LHCN-M2 (cell line): ENCODE measurements at regions not wholly inside any gene's neighbourhood (a gene's known extent, or its start where the extent isn't known, plus 50 kb on each side); places are given as distances from the start of the nearest gene placed in this dataset.

Source experiments
- DNase-seq: peaks from one replicate; pipeline ENCODE4 v3.0.0-alpha.2; 2012; ENCODE audit warnings: low read depth

DNA sequence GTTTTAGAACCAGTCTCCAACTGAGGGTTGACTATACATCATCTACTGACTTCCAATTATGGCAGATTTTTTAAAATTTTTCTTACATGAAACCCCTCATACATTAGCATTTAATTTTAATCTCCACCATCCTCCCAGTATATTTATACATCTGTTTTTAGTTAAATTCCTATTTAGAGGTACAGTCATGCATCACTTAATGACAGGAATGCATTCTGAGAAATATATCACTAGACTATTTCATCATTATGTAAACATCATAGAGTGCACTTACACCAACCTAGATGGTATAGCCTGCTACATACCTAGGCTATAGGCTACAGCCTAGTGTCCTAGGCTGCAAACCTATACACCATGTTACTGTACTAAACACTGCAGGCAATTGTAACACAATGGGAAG, 316.7 kb upstream of the MARCKS start:
- no peak for DNase-seq

GRCh38 chr6:113551168-113551567, 306.0 kb upstream of the MARCKS start:
- no peak for DNase-seq

- DNase-seq, result no peak
Measured at GRCh38 chr6:113556775-113557174, 300.4 kb upstream of the MARCKS start.

- DNase-seq, result no peak
Measured at GRCh38 chr6:113558431-113558830, 298.7 kb upstream of the MARCKS start.

- peak; percentile 70 for DNase-seq
Measured at GRCh38 chr6:113558966-113559365, 298.2 kb upstream of the MARCKS start.

- no peak for DNase-seq
Measured at GRCh38 chr6:113560376-113560775, 296.8 kb upstream of the MARCKS start.

DNA sequence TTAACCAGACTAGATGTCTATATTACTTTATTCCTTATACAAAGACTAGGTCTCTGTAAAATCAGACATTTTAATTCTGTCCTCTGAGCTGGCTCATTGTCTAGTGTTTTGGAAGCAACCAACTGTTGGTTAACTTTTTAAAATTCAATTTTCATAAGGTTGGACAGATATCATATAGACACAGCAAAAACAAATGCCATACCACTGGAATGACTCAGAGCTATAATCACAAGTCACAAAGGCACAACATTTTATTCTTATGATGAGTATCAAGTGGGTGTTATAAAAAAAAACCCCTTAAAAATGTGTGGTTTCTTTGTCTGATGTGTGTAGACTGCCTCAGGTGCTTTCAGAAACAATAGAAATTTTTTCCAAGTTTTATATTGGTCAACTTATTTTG, 296.2 kb upstream of the MARCKS start:
- peak; percentile 87 for DNase-seq

GRCh38 chr6:113562248-113562647, 294.9 kb upstream of the MARCKS start:
- no peak for DNase-seq

GRCh38 chr6:113564371-113565171, 292.6 kb upstream of the MARCKS start:
- peak; percentile 93 for DNase-seq

- DNase-seq, result no peak
Measured at GRCh38 chr6:113565306-113565705, 291.8 kb upstream of the MARCKS start.

- no peak for DNase-seq
Measured at GRCh38 chr6:113570161-113570560, 287.0 kb upstream of the MARCKS start.

- no peak for DNase-seq
Measured at GRCh38 chr6:113570641-113571040, 286.5 kb upstream of the MARCKS start.

DNA sequence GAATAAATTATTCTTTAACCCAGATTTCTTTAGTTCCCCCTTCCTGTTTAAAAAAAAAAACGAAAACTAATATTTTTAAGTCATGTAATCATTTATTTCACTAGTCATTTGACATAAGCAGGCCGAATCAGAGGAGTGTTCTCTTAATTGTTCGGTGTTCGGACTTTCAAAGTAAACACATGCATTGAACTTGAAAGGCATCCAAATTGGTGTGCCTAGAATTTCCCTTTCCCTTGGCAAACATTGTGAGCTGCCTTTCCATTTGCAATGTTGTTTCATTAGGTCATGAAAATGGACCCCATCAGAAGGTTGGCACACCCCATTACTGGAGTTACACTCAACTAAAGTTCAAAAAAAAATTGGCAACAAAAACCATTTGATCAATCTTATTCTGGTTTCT, 283.0 kb upstream of the MARCKS start:
- no peak for DNase-seq

DNA sequence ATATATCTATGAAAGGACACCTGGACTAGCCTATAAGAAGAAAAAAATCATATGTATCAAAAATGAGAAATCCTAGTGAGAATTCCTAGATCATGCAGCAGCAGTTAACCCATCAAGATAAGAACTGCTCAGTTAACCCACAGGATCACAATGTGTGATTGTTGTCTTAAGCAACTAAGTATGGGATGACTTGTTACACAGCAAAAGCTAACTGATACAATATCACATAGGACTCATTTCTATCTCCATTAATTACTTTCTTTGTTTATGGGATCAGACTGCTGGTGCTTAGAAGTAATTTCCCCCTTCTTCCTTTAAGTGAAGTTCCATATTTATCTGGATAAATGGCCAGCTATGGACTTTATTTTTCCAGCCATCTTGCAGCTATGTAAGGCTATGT, 280.8 kb upstream of the MARCKS start:
- DNase-seq, result no peak

GRCh38 chr6:113578691-113579090, 278.5 kb upstream of the MARCKS start:
- DNase-seq, result no peak

DNA sequence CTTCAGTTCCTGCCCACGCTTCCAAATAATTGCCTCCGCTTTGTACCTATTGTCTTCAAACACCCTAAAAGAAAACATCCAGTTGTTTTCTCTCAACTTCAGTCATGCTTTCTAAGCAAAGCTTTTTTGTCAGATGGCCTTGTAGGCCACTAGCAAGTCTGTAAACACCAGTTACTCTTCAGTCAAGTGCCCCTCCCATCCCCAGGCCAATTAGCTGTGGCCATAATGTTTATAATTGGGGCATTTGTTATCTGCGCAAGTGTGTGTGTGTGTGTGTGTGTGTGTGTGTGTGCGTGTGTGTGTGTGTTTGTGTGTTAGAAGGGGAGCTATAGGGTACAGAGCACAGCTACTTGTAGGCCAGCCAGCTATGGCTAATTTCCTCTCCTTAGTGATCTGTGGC, 272.4 kb upstream of the MARCKS start:
- no peak for DNase-seq

DNA sequence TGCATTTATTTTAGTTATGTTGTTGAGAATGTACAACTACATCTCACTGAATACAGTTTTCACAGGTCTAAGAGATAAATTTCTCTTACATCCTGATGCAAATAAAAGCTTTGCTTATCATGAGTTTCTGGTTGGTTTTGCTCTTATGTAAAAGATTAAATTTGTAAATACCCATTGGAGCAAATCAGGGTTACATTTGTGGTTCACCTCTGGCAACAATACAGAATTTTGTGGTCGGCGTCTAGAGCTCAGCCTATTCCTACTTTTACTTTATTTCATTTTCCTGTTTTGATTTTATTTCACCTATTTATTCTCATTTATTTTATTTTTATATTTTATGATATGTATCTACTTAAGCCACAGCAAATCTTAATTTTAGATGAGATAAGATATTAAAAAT, 271.9 kb upstream of the MARCKS start:
- no peak for DNase-seq

DNA sequence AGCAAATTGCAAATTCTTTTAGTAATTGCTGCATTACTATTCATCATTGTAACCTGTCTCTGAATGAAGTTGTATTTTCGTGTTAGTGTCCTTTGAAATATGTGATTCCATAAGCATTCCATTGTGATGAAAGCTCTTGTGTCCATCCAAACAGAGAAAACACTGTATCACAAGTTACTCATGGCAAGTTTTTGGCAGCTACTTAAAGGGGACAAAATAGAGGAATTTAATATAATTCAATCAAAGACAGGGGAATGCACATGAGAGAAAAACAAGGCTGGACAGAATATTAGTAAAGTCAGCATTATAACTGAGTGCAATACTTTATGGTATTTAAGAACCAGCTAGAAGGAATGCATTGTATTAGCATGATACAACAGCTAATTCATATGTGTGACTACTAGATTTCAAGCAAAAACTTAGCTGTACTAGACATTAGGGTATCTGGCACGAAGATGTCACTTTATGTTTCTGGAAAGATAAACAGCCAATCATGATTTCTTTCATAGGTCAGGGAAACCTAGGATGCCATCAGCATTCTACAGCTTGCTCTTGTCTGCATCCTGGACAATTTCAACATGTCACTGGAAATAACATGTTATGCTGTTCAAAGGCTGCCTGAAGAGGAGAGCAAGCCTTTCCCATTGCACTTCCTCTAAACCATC, 270.6 kb upstream of the MARCKS start:
- peak; percentile 42 for DNase-seq

- no peak for DNase-seq
Measured at GRCh38 chr6:113587078-113587699, 270.0 kb upstream of the MARCKS start.

- DNase-seq, result no peak
Measured at GRCh38 chr6:113588646-113589045, 268.5 kb upstream of the MARCKS start.

DNA sequence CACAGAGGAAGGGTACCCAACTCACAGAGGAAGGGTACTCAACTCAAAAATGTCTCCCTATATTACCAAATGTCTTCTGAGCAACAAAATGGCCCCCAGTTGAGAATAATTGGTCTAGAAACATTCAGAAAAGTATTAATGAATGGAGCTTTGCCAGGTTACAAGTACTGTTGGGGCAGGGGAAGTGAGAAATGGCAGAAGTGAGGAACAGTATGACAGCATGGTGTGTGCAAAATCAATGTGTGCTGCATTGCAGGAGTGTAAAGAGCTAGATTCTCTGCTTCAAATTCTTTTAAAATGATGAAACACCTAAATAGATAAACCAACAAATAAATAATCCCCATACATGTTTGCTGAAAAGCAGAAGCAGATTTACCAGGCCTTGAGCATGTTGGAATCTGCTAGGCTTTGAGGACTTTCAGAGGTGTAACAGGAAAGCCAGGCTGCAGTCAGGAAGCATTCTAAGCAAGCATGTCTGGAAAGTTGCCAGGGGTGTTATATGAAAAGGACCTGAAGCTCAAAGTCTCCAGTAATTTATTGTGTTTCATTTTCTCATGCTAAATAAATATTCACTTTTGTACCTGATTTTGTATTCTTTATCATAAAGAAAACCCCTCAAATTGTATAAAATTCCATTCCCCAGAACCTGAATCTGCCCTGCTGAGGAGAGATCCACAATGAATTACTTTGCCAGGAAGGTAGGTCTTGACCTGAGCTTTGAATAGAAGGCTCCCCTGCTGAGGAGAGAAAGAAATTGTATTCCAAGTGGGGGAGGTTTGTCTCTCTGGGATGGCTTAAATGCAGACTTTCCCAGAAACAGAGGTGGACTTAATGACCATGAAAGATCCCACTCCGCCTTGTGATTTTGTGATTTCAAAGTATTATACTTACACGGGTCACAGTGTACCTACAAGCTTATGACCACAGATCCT, 265.0 kb upstream of the MARCKS start:
- DNase-seq, result no peak

- no peak for DNase-seq
Measured at GRCh38 chr6:113594726-113595125, 262.4 kb upstream of the MARCKS start.
